HG03558 (cell line): ENCODE measurements at regions not wholly inside any gene's neighbourhood (a gene's known extent, or its start where the extent isn't known, plus 50 kb on each side); places are given as distances from the start of the nearest gene placed in this dataset.

Source experiments
- ATAC-seq: cut with Tn5 transposase; IDR thresholded peaks from one replicate; pipeline ENCODE4 v1.9.1; 2021; ENCODE audit warnings: moderate number of reproducible peaks; ENCODE audit not compliant: unreplicated experiment; ENCODE audit errors: extremely low read depth

- no peak for ATAC-seq
These were observed 435.0 kb upstream of the CNTNAP2 start for GRCh38 chr7:145681646-145682045.

GRCh38 chr7:145681159-145681558 is 435.4 kb upstream of the CNTNAP2 start:
- no peak for ATAC-seq

GRCh38 chr7:145665499-145666258 is 450.9 kb upstream of the CNTNAP2 start:
- ATAC-seq = no peak

- ATAC-seq = no peak
These were observed 460.9 kb upstream of the CNTNAP2 start for GRCh38 chr7:145655666-145656065.

- ATAC-seq = no peak
These were observed 471.5 kb upstream of the CNTNAP2 start for GRCh38 chr7:145645135-145645515.

GRCh38 chr7:145644426-145645134 is 472.0 kb upstream of the CNTNAP2 start:
- no peak for ATAC-seq

- no peak for ATAC-seq
These were observed 472.6 kb upstream of the CNTNAP2 start for GRCh38 chr7:145643981-145644380.

- ATAC-seq = no peak
These were observed 483.1 kb upstream of the CNTNAP2 start for GRCh38 chr7:145633513-145633912.

- ATAC-seq = no peak
These were observed 492.0 kb upstream of the CNTNAP2 start for GRCh38 chr7:145624618-145625017.

GRCh38 chr7:145605963-145606362 is 510.6 kb upstream of the CNTNAP2 start:
- no peak for ATAC-seq

GRCh38 chr7:145599376-145599775 is 517.2 kb upstream of the CNTNAP2 start:
- ATAC-seq = no peak

- no peak for ATAC-seq
These were observed 532.2 kb upstream of the CNTNAP2 start for GRCh38 chr7:145584401-145584800.

GRCh38 chr7:145582742-145583303 is 533.8 kb upstream of the CNTNAP2 start:
- ATAC-seq = no peak

- ATAC-seq = no peak
These were observed 558.8 kb upstream of the CNTNAP2 start for GRCh38 chr7:145557805-145558204.

- no peak for ATAC-seq
These were observed 573.4 kb upstream of the CNTNAP2 start for GRCh38 chr7:145543242-145543641.

- ATAC-seq = no peak
These were observed 576.7 kb upstream of the CNTNAP2 start for GRCh38 chr7:145539910-145540309.

- no peak for ATAC-seq
These were observed 582.3 kb upstream of the CNTNAP2 start for GRCh38 chr7:145534301-145534700.

- no peak for ATAC-seq
These were observed 596.3 kb upstream of the CNTNAP2 start for GRCh38 chr7:145520284-145520683.

- no peak for ATAC-seq
These were observed 605.6 kb upstream of the CNTNAP2 start for GRCh38 chr7:145511004-145511403.

GRCh38 chr7:145497911-145498525 is 618.6 kb upstream of the CNTNAP2 start:
- no peak for ATAC-seq

- ATAC-seq = no peak
These were observed 626.2 kb upstream of the CNTNAP2 start for GRCh38 chr7:145490356-145490755.
